GM12878 (cell line): ENCODE measurements at regions not wholly inside any gene's neighbourhood (a gene's known extent, or its start where the extent isn't known, plus 50 kb on each side); places are given as distances from the start of the nearest gene placed in this dataset.

Experiments
- ATAC-seq: fragments of 200-7000 bp; cut with Tn5 transposase; 3 replicates; pipeline ENCODE4 v1.9.1; 2020; ENCODE audit warnings: mild to moderate bottlenecking, moderate library complexity
- BruUV-seq: library from RNA; stranded (reverse); fragments of 400-500 nt; replicated peaks from 2 replicates; lab custom pipeline; 2021; lab: Mats Ljungman, UMichigan
- CTCF ChIA-PET: fragments of 300-600 bp; sonication (Branson Sonifier 250); formaldehyde crosslinking; extraction: SDS; loops from one replicate; lab custom pipeline; 2021; ENCODE audit warnings: inconsistent platforms; lab: Yijun Ruan, JAX
- POLR2A ChIA-PET: fragments of 350-600 bp; formaldehyde crosslinking; extraction: SDS; loops from one replicate; lab custom pipeline; 2021; ENCODE audit warnings: inconsistent platforms; lab: Charles Lee
- RAD21 ChIA-PET: fragments of 300-600 bp; sonication (Branson Sonifier 250); formaldehyde crosslinking; loops from one replicate; lab custom pipeline; 2023; ENCODE audit warnings: antibody characterized with exemption; ENCODE audit not compliant: unreplicated experiment; lab: Charles Lee
- SMC1A ChIA-PET: fragments of 300-600 bp; sonication (Branson Sonifier 250); formaldehyde crosslinking; loops from one replicate; lab custom pipeline; 2023; ENCODE audit not compliant: unreplicated experiment, uncharacterized antibody; lab: Charles Lee
- DNase-seq: peaks from one replicate; pipeline ENCODE4 v3.0.0-alpha.2; 2011; ENCODE audit warnings: low read depth, low spot score
- FAIRE-seq: peaks from 3 replicates; lab custom pipeline; 2011; peaks lifted over from hg19 to GRCh38; lab: Jason Lieb, UNC
- H2AFZ ChIP-seq: 2 replicates; pipeline ENCODE4 v1.6.0; 2011; ENCODE audit warnings: low read depth, low read length, control low read depth; ENCODE audit not compliant: control insufficient read depth
- H3K27ac ChIP-seq: 2 replicates; pipeline ENCODE4 v1.5.1; 2011; ENCODE audit warnings: control low read depth; ENCODE audit not compliant: control insufficient read depth, insufficient read depth
- H3K27me3 ChIP-seq, 2 experiments: replicated peaks in 1 of 2; 2 replicates each; pipeline versions ENCODE4 v1.6.0 to v1.6.1; 2011; ENCODE audit warnings: low read length in 1 of 2; ENCODE audit not compliant: control insufficient read depth in 2 of 2, insufficient read depth in 2 of 2
- H3K36me3 ChIP-seq, 2 experiments: 2 replicates each; pipeline ENCODE4 v1.5.1; 2011; ENCODE audit warnings: low read length in 1 of 2; ENCODE audit not compliant: control insufficient read depth in 2 of 2, insufficient read depth in 2 of 2
- H3K4me1 ChIP-seq: 2 replicates; pipeline ENCODE4 v1.6.1; 2011; ENCODE audit warnings: mild to moderate bottlenecking, low read length, moderate library complexity, mixed read lengths; ENCODE audit not compliant: control insufficient read depth, insufficient read depth
- H3K4me2 ChIP-seq: 2 replicates; pipeline ENCODE4 v1.6.0; 2011; ENCODE audit warnings: control low read depth; ENCODE audit not compliant: control insufficient read depth, insufficient read depth
- H3K4me3 ChIP-seq: fragments of 200-600 bp; sonication (generic); 2 replicates; pipeline ENCODE4 v1.5.1; 2016
- H3K79me2 ChIP-seq: 2 replicates; pipeline ENCODE4 v1.6.0; 2011; ENCODE audit warnings: low read length; ENCODE audit not compliant: control insufficient read depth, insufficient read depth
- H3K9ac ChIP-seq: 2 replicates; pipeline ENCODE4 v1.8.0; 2011; ENCODE audit warnings: low read length, control low read depth, mixed read lengths; ENCODE audit not compliant: control insufficient read depth, insufficient read depth
- H3K9me3 ChIP-seq: replicated peaks from 3 replicates; pipeline ENCODE4 v1.5.1; 2011; ENCODE audit warnings: mild to moderate bottlenecking, low read length; ENCODE audit not compliant: control insufficient read depth, insufficient read depth
- H4K20me1 ChIP-seq: 2 replicates; pipeline ENCODE4 v1.6.0; 2011; ENCODE audit not compliant: control insufficient read depth, insufficient read depth
- BRCA1 ChIP-seq: IDR thresholded peaks from 2 replicates; pipeline ENCODE4 v1.6.1; 2011; ENCODE audit warnings: low read depth, low read length, improper control_type of control experiment
- CHD2 ChIP-seq: IDR thresholded peaks from 2 replicates; pipeline ENCODE4 v1.6.1; 2011; ENCODE audit warnings: low read depth, low read length, improper control_type of control experiment, borderline replicate concordance
- EP300 ChIP-seq, 2 experiments: fragments of 150-350 bp in 1 of 2; IDR thresholded peaks; 2 replicates each; pipeline ENCODE4 v1.6.1; 2011 to 2012; ENCODE audit warnings: low read depth in 2 of 2, low read length in 2 of 2, borderline replicate concordance in 1 of 2, improper control_type of control experiment in 1 of 2, inconsistent platforms in 1 of 2; ENCODE audit not compliant: control insufficient read depth in 1 of 2
- FOS ChIP-seq: IDR thresholded peaks from 3 replicates; pipeline ENCODE4 v1.6.1; 2011; ENCODE audit warnings: borderline replicate concordance; ENCODE audit not compliant: insufficient read length; ENCODE audit errors: extremely low read depth
- HCFC1 ChIP-seq: fragments of 150-350 bp; IDR thresholded peaks from 2 replicates; pipeline ENCODE4 v1.6.1; 2014; ENCODE audit warnings: low read length
- HDAC6 ChIP-seq: fragments of 200-600 bp; sonication (generic); IDR thresholded peaks from one replicate; pipeline ENCODE4 v1.8.0; 2017; ENCODE audit warnings: antibody characterized with exemption; ENCODE audit not compliant: unreplicated experiment
- KAT2A ChIP-seq: conservative IDR thresholded peaks from 2 replicates; pipeline ENCODE4 v1.6.1; 2011; ENCODE audit warnings: low read depth, low read length; ENCODE audit not compliant: control insufficient read depth
- MEF2B ChIP-seq: fragments of 450-650 bp; IDR thresholded peaks from 2 replicates; pipeline ENCODE4 v1.6.1; 2018; ENCODE audit warnings: mild to moderate bottlenecking, moderate library complexity; ENCODE audit not compliant: partially characterized antibody, poor library complexity, severe bottlenecking
- MXI1 ChIP-seq: fragments of 150-350 bp; IDR thresholded peaks from 2 replicates; pipeline ENCODE4 v1.6.1; 2011; ENCODE audit warnings: low read depth, mild to moderate bottlenecking, inconsistent platforms, low read length, improper control_type of control experiment
- NBN ChIP-seq: fragments of 450-650 bp; IDR thresholded peaks from 2 replicates; pipeline ENCODE4 v1.6.1; 2016
- NFYA ChIP-seq: IDR thresholded peaks from 2 replicates; pipeline ENCODE4 v1.6.1; 2011; ENCODE audit warnings: low read depth, mild to moderate bottlenecking, low read length, improper control_type of control experiment, borderline replicate concordance
- RB1 ChIP-seq: fragments of 450-650 bp; formaldehyde crosslinking; IDR thresholded peaks from 2 replicates; pipeline ENCODE4 v1.6.1; 2017; ENCODE audit warnings: mild to moderate bottlenecking, borderline replicate concordance
- RUNX3 ChIP-seq: IDR thresholded peaks from 2 replicates; pipeline ENCODE4 v1.6.1; 2012; ENCODE audit warnings: low read length, inconsistent platforms
- SIX5 ChIP-seq: IDR thresholded peaks from 2 replicates; pipeline ENCODE4 v1.6.1; 2011; ENCODE audit warnings: mild to moderate bottlenecking, low read depth, low read length, moderate library complexity; ENCODE audit not compliant: severe bottlenecking
- SP1 ChIP-seq: IDR thresholded peaks from one replicate; pipeline ENCODE4 v1.6.1; 2011; ENCODE audit warnings: low read depth, low read length
- TBL1XR1 ChIP-seq: IDR thresholded peaks from 2 replicates; pipeline ENCODE4 v1.6.1; 2012; ENCODE audit warnings: low read depth, low read length, improper control_type of control experiment
- ZNF207 ChIP-seq: fragments of 450-650 bp; IDR thresholded peaks from 2 replicates; pipeline ENCODE4 v1.6.1; 2014; ENCODE audit warnings: antibody characterized with exemption, mild to moderate bottlenecking, borderline replicate concordance
- ZNF24 ChIP-seq: fragments of 450-650 bp; IDR thresholded peaks from 2 replicates; pipeline ENCODE4 v1.6.1; 2017; ENCODE audit warnings: antibody characterized with exemption, mild to moderate bottlenecking
- ZNF384 ChIP-seq: IDR thresholded peaks from 2 replicates; pipeline ENCODE4 v1.6.1; 2012; ENCODE audit warnings: low read depth, mild to moderate bottlenecking, low read length, improper control_type of control experiment, borderline replicate concordance
- ZZZ3 ChIP-seq: IDR thresholded peaks from 2 replicates; pipeline ENCODE4 v1.6.1; 2011; ENCODE audit warnings: low read depth; ENCODE audit not compliant: control insufficient read depth, insufficient read length
- WGBS: methylation state at CpG from one replicate; pipeline ENCODE4 v1.1.6; 2016; ENCODE audit warnings: low lambda C conversion rate; ENCODE audit not compliant: insufficient replicate concordance, insufficient coverage; ENCODE audit errors: missing lambda C conversion rate; 5-methylcytosine and 5-hydroxymethylcytosine counted together
- in situ Hi-C: fragments of 300-500 bp; cut with MboI; formaldehyde crosslinking; loops from 9 replicates; pipeline ENCODE4 v1.14.3; 2018; ENCODE audit warnings: mixed read lengths
- intact Hi-C: fragments of 100-400 bp; cut with micrococcal nuclease; formaldehyde crosslinking; loops from one replicate; pipeline ENCODE4 v1.14.2; 2022; ENCODE audit not compliant: unreplicated experiment
- TF ChIP-seq, protein P1 (sequence below): fragments of 450-650 bp; IDR thresholded peaks from 2 replicates; pipeline ENCODE4 v1.6.1; 2017; ENCODE audit warnings: antibody characterized with exemption, mild to moderate bottlenecking, moderate library complexity
- TF ChIP-seq, protein P2 (sequence below): IDR thresholded peaks from 2 replicates; pipeline ENCODE4 v1.6.1; 2011; ENCODE audit warnings: borderline replicate concordance, low read depth, mild to moderate bottlenecking, moderate library complexity, low read length; ENCODE audit not compliant: insufficient read depth, poor library complexity, severe bottlenecking

DNA sequence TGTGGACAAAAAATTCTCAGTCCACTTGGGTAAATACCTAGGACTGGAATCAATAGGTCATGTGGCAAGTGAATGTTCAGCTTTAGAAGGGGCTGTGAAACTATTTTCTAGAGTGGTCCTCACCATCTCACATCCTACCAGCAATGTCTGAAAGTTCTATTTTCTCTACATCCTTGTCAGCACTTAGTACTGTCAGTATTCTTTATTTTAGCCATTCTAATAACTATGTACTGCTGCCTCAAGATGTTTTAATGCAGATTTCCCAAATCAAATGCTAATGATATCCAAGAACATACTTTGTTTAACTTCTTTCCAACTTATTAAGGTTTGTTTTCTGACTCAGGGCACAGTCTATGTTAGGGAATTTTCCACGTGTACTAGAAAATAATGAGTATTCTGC lies 317.0 kb downstream of the BRD1 start (continued):
- TF ChIP-seq HCFC1, result no peak
- TF ChIP-seq HDAC6, result no peak
- TF ChIP-seq ZNF207, result no peak
- TF ChIP-seq SIX5, result no peak
- TF ChIP-seq ZNF384, result no peak
- no peak for TF ChIP-seq MXI1
- TF ChIP-seq BRCA1, result no peak
- TF ChIP-seq, all 136 proteins: peak for 0

DNA sequence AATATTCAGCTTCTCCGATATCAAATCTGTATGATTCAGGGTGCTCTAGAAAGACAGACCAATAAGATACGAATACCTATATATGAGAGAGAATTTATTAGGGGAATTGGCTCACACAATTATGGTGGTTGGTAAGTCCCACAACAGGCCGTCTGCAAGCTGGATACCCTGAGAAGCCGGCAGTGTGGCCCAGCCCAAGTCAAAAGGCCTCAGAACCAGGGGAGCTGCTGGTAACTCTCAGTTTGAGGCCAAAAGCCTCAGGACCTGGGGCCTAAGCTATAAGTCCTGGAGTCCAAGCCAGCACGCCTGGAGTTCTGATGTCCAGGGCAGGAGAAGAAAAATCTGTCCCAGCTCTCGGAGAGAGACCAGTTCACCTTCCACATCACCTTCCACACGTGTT lies 318.7 kb downstream of the BRD1 start:
- FAIRE-seq, result no peak
- Histone ChIP-seq H3K4me1 (peaks cover 5% of the 10 kb centered on the region), H3K27me3 (no peaks in the 10 kb centered on the region), H3K9me3 (peaks cover 6% of the 10 kb centered on the region), H3K4me3 (no peak overlapping the region), H4K20me1 (no peaks in the 10 kb centered on the region), H2AFZ (no peak overlapping the region), H3K4me2 (no peak overlapping the region), H3K36me3 (0 out of 4 replicates have a peak, but pooled peaks cover 0 to 1% of the 10 kb centered on the region in 2 experiments), H3K79me2 (no peaks in the 10 kb centered on the region), H3K9ac (no peak overlapping the region), H3K27ac (no peak overlapping the region)
- intact Hi-C loops, result no loop called here
- ATAC-seq, result no peak
- no TSS peak for BruUV-seq
- in situ Hi-C loops, result no loop called here
- SMC1A ChIA-PET, result no interaction called here
- 68% methylated on average over 7 of the region's 7 CpGs for WGBS
- CTCF ChIA-PET, result no interaction called here
- RAD21 ChIA-PET, result no interaction called here
- no peak for DNase-seq
- POLR2A ChIA-PET, result no interaction called here
- TF ChIP-seq TBL1XR1 (no peak), EP300 (IDR thresholded peaks at IDR 0.05; ENCODE audit: borderline replicate concordance in 1 of 2, control insufficient read depth in 1 of 2, low read depth in 2 of 2, low read length in 2 of 2) (no peak), RUNX3 (no peak), ZZZ3 (no peak), FOS (no peak), MEF2B (no peak), NBN (no peak), CHD2 (no peak), ZNF24 (no peak), RB1 (no peak), KAT2A (no peak), NFYA (no peak), SP1 (no peak)
- TF ChIP-seq, protein P1, sequence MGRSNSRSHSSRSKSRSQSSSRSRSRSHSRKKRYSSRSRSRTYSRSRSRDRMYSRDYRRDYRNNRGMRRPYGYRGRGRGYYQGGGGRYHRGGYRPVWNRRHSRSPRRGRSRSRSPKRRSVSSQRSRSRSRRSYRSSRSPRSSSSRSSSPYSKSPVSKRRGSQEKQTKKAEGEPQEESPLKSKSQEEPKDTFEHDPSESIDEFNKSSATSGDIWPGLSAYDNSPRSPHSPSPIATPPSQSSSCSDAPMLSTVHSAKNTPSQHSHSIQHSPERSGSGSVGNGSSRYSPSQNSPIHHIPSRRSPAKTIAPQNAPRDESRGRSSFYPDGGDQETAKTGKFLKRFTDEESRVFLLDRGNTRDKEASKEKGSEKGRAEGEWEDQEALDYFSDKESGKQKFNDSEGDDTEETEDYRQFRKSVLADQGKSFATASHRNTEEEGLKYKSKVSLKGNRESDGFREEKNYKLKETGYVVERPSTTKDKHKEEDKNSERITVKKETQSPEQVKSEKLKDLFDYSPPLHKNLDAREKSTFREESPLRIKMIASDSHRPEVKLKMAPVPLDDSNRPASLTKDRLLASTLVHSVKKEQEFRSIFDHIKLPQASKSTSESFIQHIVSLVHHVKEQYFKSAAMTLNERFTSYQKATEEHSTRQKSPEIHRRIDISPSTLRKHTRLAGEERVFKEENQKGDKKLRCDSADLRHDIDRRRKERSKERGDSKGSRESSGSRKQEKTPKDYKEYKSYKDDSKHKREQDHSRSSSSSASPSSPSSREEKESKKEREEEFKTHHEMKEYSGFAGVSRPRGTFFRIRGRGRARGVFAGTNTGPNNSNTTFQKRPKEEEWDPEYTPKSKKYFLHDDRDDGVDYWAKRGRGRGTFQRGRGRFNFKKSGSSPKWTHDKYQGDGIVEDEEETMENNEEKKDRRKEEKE, result no peak
- TF ChIP-seq, protein P2, sequence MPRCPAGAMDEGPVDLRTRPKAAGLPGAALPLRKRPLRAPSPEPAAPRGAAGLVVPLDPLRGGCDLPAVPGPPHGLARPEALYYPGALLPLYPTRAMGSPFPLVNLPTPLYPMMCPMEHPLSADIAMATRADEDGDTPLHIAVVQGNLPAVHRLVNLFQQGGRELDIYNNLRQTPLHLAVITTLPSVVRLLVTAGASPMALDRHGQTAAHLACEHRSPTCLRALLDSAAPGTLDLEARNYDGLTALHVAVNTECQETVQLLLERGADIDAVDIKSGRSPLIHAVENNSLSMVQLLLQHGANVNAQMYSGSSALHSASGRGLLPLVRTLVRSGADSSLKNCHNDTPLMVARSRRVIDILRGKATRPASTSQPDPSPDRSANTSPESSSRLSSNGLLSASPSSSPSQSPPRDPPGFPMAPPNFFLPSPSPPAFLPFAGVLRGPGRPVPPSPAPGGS, result no peak
